NT2/D1 (cell line): ENCODE measurements at regions not wholly inside any gene's neighbourhood (a gene's known extent, or its start where the extent isn't known, plus 50 kb on each side); places are given as distances from the start of the nearest gene placed in this dataset.

Source experiments
- DNase-seq: peaks from one replicate; pipeline ENCODE4 v3.0.0-alpha.2; 2011; ENCODE audit warnings: low read depth, low spot score
- H3K27me3 ChIP-seq: 2 replicates; pipeline ENCODE4 v1.6.0; 2011; ENCODE audit warnings: mild to moderate bottlenecking; ENCODE audit not compliant: insufficient read length, insufficient read depth
- H3K36me3 ChIP-seq: 2 replicates; pipeline ENCODE4 v1.6.1; 2011; ENCODE audit warnings: mild to moderate bottlenecking, low read length, mixed read lengths; ENCODE audit not compliant: insufficient read depth, insufficient read length
- H3K4me1 ChIP-seq: 2 replicates; pipeline ENCODE4 v1.5.1; 2011; ENCODE audit not compliant: insufficient read depth, insufficient read length
- H3K4me3 ChIP-seq: 2 replicates; pipeline ENCODE4 v1.5.1; 2011; ENCODE audit warnings: low read depth; ENCODE audit not compliant: insufficient read length
- H3K9ac ChIP-seq: 2 replicates; pipeline ENCODE4 v1.6.0; 2011; ENCODE audit warnings: low read depth; ENCODE audit not compliant: insufficient read length
- H3K9me3 ChIP-seq: 2 replicates; pipeline ENCODE4 v1.5.1; 2011; ENCODE audit warnings: mild to moderate bottlenecking, low read length; ENCODE audit not compliant: insufficient read depth
- SUZ12 ChIP-seq: IDR thresholded peaks from 2 replicates; pipeline ENCODE4 v1.6.1; 2011; ENCODE audit not compliant: insufficient read length, insufficient read depth; ENCODE audit errors: extremely low read depth
- YY1 ChIP-seq: IDR thresholded peaks from 2 replicates; pipeline ENCODE4 v1.6.1; 2011; ENCODE audit not compliant: insufficient read length, insufficient read depth
- ZNF274 ChIP-seq: IDR thresholded peaks from 2 replicates; pipeline ENCODE4 v1.6.1; 2011; ENCODE audit warnings: mild to moderate bottlenecking, low read depth, low read length

DNA sequence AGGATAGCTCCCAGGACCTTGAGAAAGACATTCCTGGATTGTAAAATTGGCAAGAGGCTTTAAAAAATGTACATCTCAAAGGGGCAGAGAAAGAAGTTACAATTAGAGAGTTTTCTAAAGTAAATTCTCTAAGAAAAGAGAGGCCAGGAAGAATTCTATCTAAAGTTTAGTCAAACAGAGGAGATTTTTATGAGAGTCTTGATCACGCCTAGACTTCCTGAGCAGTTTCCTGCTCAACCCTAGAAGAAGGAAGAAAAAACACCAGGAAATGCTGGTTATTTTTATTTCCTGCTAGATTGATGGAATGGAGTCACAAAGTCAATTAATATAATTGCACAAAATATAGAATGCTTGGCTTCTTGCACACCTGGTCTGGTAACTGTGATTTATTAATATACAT, 269.1 kb downstream of the PCDH20 start:
- Histone ChIP-seq H3K9ac (no peak overlapping the region), H3K4me1 (no peaks in the 10 kb centered on the region), H3K36me3 (no peaks in the 10 kb centered on the region), H3K9me3 (no peaks in the 10 kb centered on the region), H3K4me3 (no peak overlapping the region), H3K27me3 (no peaks in the 10 kb centered on the region)
- no peak for TF ChIP-seq SUZ12
- no peak for TF ChIP-seq ZNF274
- no peak for TF ChIP-seq YY1
- no peak for DNase-seq

DNA sequence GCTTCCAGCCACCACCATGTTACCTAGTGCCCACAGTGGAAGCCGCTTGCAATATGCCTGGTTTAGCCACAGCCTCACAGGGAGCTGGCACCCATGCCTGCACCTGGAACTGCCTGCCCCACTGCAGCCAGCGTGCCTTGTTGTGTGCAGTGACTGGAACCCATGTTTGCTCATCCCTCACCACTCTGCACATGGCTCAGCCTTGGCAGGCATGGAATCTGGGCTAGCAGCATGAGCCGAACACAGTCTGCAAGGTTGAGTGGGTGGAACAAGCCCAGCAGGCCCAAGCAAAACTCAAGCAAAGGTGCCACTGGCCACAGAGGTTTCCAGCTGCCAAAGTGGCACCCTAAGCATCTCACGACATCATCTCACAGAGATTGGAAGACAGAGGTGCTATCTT, 269.5 kb downstream of the PCDH20 start:
- no peak for DNase-seq
- Histone ChIP-seq H3K36me3 (no peaks in the 10 kb centered on the region), H3K4me1 (no peaks in the 10 kb centered on the region), H3K27me3 (no peaks in the 10 kb centered on the region), H3K4me3 (no peak overlapping the region), H3K9me3 (no peaks in the 10 kb centered on the region), H3K9ac (no peak overlapping the region)
- TF ChIP-seq ZNF274, result no peak
- TF ChIP-seq SUZ12, result no peak
- no peak for TF ChIP-seq YY1

- no peak overlapping the region for H3K9ac ChIP-seq
- no peak for TF ChIP-seq ZNF274
- no peak for TF ChIP-seq SUZ12
- TF ChIP-seq YY1, result no peak
- H3K36me3 ChIP-seq, result no peaks in the 10 kb centered on the region
- no peaks in the 10 kb centered on the region for H3K9me3 ChIP-seq
- no peaks in the 10 kb centered on the region for H3K4me1 ChIP-seq
- H3K4me3 ChIP-seq, result no peak overlapping the region
- DNase-seq, result no peak
- no peaks in the 10 kb centered on the region for H3K27me3 ChIP-seq
These were observed 270.6 kb downstream of the PCDH20 start for GRCh38 chr13:61144834-61145593.

DNA sequence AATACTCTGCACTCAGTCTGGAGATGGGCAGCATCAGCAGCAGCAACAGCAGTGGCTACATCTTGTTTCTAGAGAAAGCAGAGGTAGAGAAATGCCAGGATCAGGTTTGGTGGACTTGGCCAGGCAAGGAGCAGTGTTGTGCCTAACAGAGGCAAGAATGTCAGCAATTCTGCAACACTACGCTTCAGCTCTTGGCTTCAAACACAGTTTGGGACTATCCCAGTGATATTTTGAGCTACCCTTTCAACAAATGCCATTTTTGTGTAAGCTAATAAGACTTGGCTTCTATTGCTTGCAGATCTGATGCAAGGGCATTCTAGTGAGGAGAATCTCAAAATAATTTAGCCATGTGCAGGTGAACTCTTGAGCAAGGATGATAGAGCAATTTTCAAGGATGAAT, 271.3 kb downstream of the PCDH20 start:
- H3K4me3 ChIP-seq, result no peak overlapping the region
- no peaks in the 10 kb centered on the region for H3K36me3 ChIP-seq
- TF ChIP-seq ZNF274, result no peak
- no peak for TF ChIP-seq YY1
- no peak for TF ChIP-seq SUZ12
- no peak for DNase-seq
- no peaks in the 10 kb centered on the region for H3K4me1 ChIP-seq
- H3K27me3 ChIP-seq, result no peaks in the 10 kb centered on the region
- no peaks in the 10 kb centered on the region for H3K9me3 ChIP-seq
- no peak overlapping the region for H3K9ac ChIP-seq

DNA sequence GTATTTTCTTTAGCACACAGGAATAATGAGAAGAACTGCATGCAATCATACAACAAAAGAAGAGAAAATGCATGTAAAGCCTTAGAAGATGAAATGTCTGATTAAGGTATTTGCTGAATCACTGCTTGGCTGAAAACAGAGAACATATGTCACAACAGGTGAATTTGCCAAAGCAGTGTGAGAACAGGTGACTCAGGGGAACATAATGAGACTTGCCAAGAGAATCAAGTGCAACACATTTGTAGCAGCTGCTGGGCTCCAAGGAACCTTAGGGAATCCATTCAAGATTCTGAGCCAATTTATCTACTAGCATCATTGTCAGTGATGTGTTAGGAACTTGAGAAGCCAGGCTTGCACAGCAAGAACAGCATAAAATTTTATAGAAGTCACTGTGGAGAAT, 273.1 kb downstream of the PCDH20 start:
- Histone ChIP-seq H3K4me1 (no peaks in the 10 kb centered on the region), H3K4me3 (no peak overlapping the region), H3K36me3 (no peaks in the 10 kb centered on the region), H3K27me3 (no peaks in the 10 kb centered on the region), H3K9ac (no peak overlapping the region), H3K9me3 (no peaks in the 10 kb centered on the region)
- TF ChIP-seq ZNF274 (no peak), SUZ12 (no peak), YY1 (no peak)
- no peak for DNase-seq

DNA sequence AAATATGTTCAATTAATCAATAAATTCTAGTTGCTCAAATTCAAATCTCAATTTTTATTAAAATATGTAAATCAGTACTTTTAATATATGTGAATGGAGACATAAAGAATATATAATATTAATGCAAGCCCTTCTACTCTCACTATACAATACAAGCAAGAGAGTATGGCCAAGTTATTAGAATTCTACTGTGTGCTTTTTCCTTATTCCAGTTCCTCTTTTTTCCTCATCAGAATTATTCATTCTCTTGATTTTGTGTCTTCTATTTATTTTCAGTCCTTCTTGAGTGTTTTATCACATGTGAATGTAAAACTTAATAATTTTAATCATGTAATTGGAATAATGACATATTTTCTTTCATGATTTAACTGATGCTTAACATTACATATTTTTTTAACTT, 276.8 kb downstream of the PCDH20 start:
- Histone ChIP-seq H3K9ac (no peak overlapping the region), H3K4me3 (no peak overlapping the region), H3K27me3 (no peaks in the 10 kb centered on the region), H3K9me3 (no peaks in the 10 kb centered on the region), H3K36me3 (no peaks in the 10 kb centered on the region), H3K4me1 (no peaks in the 10 kb centered on the region)
- DNase-seq, result no peak
- TF ChIP-seq YY1 (no peak), SUZ12 (no peak), ZNF274 (no peak)

DNA sequence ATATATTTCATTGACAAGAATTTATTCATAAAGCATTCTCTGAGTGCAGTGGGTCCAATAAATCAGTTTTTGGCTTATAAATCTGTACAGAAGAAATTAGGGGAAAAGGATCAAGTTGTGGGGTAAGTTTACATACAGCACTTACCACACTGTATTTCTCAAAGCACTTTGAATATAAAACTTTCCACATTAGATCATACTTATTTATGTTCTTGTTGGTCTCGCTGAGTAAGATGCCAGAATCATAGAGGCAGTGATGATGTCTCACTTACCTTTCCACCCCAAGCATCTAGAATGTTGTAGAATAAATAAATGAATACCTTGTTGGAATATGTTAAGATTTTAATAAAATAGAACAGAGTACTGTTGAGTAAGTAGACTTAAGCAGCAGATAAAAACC, 279.1 kb downstream of the PCDH20 start:
- Histone ChIP-seq H3K4me3 (no peak overlapping the region), H3K36me3 (no peaks in the 10 kb centered on the region), H3K9me3 (no peaks in the 10 kb centered on the region), H3K4me1 (no peaks in the 10 kb centered on the region), H3K9ac (no peak overlapping the region), H3K27me3 (no peaks in the 10 kb centered on the region)
- no peak for DNase-seq
- no peak for TF ChIP-seq ZNF274
- TF ChIP-seq YY1, result no peak
- TF ChIP-seq SUZ12, result no peak
